ENCODE measurements at regions not wholly inside any gene's neighbourhood (a gene's known extent, or its start where the extent isn't known, plus 50 kb on each side); places are given as distances from the start of the nearest gene placed in this dataset.

DNA sequence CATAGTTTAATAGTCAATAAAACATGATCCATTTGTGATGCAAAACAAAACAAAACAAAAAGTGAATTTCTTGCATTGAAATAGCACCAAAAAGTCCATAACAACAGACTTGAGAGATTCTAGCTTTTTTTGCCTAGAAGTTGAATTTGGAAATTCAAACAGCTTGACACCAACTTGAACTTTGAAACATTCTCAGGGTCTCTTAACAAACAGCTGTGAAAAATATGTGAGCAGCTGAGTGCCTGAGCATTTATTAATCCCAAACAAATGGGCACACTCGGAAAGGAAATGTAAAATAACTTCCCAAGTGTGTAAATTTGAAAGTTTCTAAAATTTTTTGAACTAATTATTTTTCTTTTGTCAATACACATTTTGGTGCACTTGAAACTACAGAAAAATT, 56.0 kb upstream of the HMHB1 start:
- TF ChIP-seq POLR2A (IDR thresholded peaks at IDR 0.05) (no peak), CTCF (IDR thresholded peaks at IDR 0.05) (no peak)

Data from sigmoid colon (tissue), 3 donors.